HFF-Myc (cell line): ENCODE measurements at regions not wholly inside any gene's neighbourhood (a gene's known extent, or its start where the extent isn't known, plus 50 kb on each side); places are given as distances from the start of the nearest gene placed in this dataset.
"Not testable (repeated sequence)": the region's sequence is repeated elsewhere in the genome, so short reads cannot be mapped to it uniquely, and the experiment has no call there.

ENCODE experiments used
- DNase-seq: peaks from one replicate; pipeline ENCODE4 v3.0.0-alpha.2; 2011; ENCODE audit warnings: low read depth; ENCODE audit errors: extremely low read depth
- H3K4me3 ChIP-seq: replicated peaks from 2 replicates; pipeline ENCODE4 v1.5.1; 2011; ENCODE audit warnings: low read depth, mild to moderate bottlenecking, control low read depth, low read length
- CTCF ChIP-seq: IDR thresholded peaks from 2 replicates; pipeline ENCODE4 v1.5.1; 2012; ENCODE audit warnings: mild to moderate bottlenecking, low read depth, low read length, control low read depth; ENCODE audit errors: missing control alignments

DNA sequence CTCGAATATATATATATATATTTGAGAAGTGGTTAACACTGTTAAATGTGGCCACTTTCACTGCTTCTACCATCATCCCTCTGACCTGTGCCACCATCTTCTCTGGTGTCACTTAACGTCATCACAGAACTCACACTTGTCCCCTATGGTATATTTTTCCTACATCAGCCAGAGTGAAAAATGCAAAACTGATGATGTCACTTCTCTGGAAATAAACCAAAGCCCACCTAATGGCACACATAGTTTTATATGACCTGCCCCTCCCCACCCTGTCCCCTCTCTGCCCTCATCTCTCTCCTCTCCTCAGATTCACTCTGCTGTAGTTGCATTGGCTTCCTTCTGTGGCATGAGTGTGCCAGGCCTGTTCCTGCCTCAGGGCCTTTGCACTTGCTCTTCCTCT is 63.9 kb upstream of the IFNGR1 start:
- no peak overlapping the region for H3K4me3 ChIP-seq
- no peak for DNase-seq
- TF ChIP-seq CTCF: no peak

DNA sequence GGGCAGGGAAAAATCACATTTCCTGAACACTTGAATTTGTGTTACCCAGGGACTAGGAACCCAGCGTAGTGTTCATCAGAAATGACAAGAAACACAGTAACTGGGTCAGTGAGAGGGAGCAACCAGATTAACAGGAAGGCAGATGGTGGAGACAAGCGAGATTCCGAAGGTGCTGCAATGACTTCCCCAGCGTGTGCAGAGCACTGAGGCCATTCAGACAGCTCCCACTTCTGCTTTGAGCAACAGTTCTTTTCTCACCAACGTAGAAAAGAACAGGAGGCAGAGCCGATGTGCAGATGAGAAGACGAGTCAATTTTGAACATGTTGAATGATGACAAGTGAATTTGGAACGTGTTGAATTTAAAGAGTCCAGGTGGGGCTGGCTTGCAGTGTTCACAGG is 63.1 kb upstream of the IFNGR1 start:
- DNase-seq: no peak
- no peak overlapping the region for H3K4me3 ChIP-seq
- TF ChIP-seq CTCF: no peak

DNA sequence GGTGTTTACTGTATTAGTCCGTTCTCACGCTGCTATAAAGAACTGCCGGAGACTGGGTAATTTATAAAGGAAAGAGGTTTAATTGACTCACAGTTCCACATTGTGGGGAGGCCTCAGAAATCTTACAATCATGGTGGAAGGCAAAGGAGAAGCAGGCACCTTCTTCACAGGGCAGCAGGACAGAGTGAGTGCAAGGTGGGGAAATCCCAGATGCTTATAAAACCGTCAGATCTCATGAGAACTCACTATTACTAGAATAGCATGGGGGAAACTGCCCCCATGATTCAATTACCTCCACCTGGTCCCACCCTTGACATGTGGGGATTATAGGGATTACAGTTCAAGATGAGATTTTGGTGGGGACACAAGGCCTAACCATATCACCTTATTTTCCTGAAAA is 60.1 kb upstream of the IFNGR1 start:
- DNase-seq, H3K4me3 ChIP-seq: not testable (repeated sequence)

DNA sequence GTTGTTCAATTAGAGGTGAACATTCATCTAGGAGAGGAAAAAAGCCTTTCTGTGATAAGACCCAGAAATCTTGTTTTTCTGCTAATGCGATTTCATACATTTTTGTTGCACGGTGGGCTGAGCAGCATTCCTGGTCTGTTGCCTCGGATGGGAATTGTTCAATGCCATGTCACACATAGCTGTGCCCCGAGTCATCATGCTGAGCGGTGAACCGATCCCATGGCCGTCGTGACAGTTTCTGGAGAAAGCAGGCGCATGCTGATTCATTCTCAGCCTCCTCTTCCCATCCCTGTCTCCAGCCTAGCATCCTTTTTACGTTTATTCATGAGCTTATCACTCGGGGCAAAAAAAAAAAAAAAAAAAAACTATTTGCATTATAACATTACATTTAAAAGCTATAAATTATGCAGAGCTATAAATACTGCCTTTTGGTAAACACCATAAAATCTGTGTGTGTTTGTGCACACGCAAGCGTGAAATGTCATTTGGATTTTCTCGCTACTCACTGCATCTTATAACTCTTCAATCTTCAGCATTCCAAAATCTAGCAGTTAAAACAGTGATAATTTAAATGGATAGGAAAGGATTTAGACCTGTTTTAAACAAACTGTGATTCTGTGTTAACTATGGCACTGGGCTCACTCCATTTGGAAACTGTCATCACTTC is 58.9 kb upstream of the IFNGR1 start:
- DNase-seq: no peak
- H3K4me3 ChIP-seq: no peak overlapping the region
- TF ChIP-seq CTCF: no peak

DNA sequence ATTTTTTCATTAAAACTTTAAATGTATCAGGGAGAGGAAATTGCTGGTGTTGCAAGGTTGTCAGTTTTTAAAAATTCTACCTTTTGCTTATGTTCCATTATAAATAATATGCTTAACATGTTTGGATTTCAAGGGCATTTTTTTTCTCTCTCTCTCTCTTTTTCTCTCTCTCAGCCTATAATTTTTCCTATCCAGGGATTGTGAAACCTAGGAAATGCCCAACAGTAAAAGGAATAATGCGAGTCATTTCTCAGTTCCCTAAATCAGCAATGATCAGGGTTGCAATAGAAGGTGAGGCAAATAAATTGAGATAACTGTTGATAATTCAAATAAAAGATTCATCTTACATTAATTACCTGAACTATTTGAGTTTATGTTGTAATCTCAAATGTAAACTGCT is 53.2 kb upstream of the IFNGR1 start:
- H3K4me3 ChIP-seq: no peak overlapping the region
- TF ChIP-seq CTCF: no peak
- no peak for DNase-seq

- TF ChIP-seq CTCF: peak; percentile 74
- DNase-seq: peak; percentile 25
- H3K4me3 ChIP-seq: no peak overlapping the region
Measured at GRCh38 chr6:137271245-137272183, 52.3 kb upstream of the IFNGR1 start.

DNA sequence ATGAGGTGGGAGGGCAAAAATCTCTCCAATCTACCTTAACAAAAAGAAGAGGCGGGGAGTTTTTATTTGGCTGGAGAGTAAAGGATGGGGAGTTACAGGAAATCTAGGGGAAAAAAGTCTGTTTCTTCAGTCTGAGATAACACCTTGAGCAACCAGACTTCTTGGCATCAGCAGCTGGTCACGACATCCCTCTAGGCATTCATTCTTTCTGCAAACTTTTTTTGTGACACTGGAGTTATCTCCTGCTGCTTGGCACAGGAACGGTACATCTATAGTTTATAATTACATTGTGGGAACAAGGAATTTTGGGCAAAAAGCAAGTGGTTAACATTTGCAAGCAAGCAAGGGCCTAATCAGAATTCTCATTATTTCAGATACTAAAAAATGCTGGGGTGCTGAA is 50.6 kb upstream of the IFNGR1 start:
- TF ChIP-seq CTCF: no peak
- DNase-seq: no peak
- H3K4me3 ChIP-seq: no peak overlapping the region
